HL-60 (cell line): ENCODE measurements at regions not wholly inside any gene's neighbourhood (a gene's known extent, or its start where the extent isn't known, plus 50 kb on each side); places are given as distances from the start of the nearest gene placed in this dataset.

ENCODE experiments used
- DNase-seq, 2 experiments: peaks; one replicate each; pipeline ENCODE4 v3.0.0-alpha.2; 2010 to 2020; ENCODE audit warnings: low read depth in 1 of 2, low spot score in 1 of 2
- H3K27ac ChIP-seq: fragments of 250-450 bp; sonication (Bioruptor Pico); replicated peaks from 2 replicates; pipeline ENCODE4 v1.5.1; 2020; ENCODE audit warnings: mild to moderate bottlenecking, moderate library complexity
- H3K27me3 ChIP-seq: fragments of 250-450 bp; sonication (Bioruptor Pico); 2 replicates; pipeline ENCODE4 v1.5.1; 2021; ENCODE audit warnings: mild to moderate bottlenecking, moderate library complexity; ENCODE audit not compliant: insufficient read depth, poor library complexity, severe bottlenecking
- H3K4me3 ChIP-seq: replicated peaks from 2 replicates; pipeline ENCODE4 v1.5.1; 2011; ENCODE audit warnings: mild to moderate bottlenecking, control low read depth, low read length; ENCODE audit not compliant: insufficient read depth
- CTCF ChIP-seq: IDR thresholded peaks from one replicate; pipeline ENCODE4 v1.5.1; 2011; ENCODE audit warnings: low read length, control low read depth, inconsistent platforms; ENCODE audit not compliant: insufficient read depth
- GABPA ChIP-seq: IDR thresholded peaks from 2 replicates; pipeline ENCODE4 v1.6.1; 2012; ENCODE audit warnings: low read depth
- POLR2AphosphoS5 ChIP-seq: IDR thresholded peaks from 2 replicates; pipeline ENCODE4 v1.6.1; 2012; ENCODE audit warnings: low read depth
- REST ChIP-seq: IDR thresholded peaks from 2 replicates; pipeline ENCODE4 v1.6.1; 2012; ENCODE audit warnings: low read depth; ENCODE audit not compliant: insufficient replicate concordance
- SPI1 ChIP-seq: IDR thresholded peaks from 2 replicates; pipeline ENCODE4 v1.6.1; 2012; ENCODE audit warnings: low read depth, mild to moderate bottlenecking, borderline replicate concordance

GRCh38 chr1:2867087-2867425 is 65.6 kb upstream of the TTC34 start:
- TF ChIP-seq POLR2AphosphoS5 (no peak), SPI1 (no peak), CTCF (no peak), GABPA (no peak), REST (no peak)
- no peaks in the 10 kb centered on the region for H3K27me3 ChIP-seq
- H3K4me3 ChIP-seq, result no peak overlapping the region
- H3K27ac ChIP-seq, result no peak overlapping the region
- no peak for DNase-seq

DNA sequence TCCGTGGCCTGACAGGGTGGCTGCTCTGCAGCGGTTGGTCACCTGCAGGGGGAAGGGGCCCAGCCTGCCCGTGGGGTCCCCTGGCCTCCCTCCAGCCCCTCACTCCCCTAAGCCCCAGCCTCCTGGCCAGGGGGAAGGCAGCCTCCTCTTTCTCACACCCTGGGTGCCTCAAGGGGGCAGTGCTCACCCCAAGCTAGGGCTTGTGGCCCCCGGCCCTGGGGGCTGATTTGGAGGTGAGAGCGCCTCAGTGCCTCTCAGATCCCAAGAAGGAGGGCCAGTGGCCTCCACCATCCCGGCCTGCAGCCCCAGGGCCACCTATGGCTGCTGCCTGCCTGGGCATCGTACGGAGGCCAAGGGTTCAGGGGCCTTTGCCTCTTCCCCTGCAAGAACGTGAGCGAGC is 66.4 kb upstream of the TTC34 start:
- Histone ChIP-seq H3K27me3 (no peaks in the 10 kb centered on the region), H3K27ac (no peak overlapping the region), H3K4me3 (no peak overlapping the region)
- no peak for DNase-seq
- TF ChIP-seq REST (no peak), SPI1 (no peak), POLR2AphosphoS5 (no peak), CTCF (no peak), GABPA (no peak)

DNA sequence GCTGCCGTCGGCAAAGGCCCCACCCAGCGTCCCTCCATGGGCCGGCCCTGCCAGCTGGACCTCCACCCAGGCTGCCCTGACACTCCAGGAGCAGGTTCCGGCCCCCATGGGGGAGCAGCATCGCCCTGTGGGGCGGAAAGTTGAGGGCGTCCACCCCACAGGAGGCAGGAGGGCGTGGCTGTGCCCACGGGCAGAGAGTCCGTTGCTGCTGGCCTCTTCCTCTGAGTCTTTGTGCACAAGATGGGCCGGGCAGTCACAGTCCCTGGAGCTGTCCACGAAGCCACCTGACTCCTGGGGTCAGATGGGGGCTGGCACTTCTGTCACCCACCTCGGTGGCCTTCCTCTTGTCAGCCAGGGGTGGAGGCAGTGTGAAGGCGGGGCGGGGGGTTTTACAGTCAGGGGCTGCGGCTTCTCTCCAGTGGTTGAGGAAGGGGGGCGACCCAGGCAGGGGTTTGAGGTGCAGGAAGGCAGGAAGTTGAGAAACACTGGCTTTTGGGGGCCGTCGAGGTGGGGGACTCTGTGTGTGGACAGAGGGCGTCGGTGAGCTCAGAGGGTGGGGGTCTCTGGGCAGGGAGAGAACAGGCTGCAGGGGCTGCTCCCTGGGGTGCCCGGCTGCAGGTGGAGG is 67.2 kb upstream of the TTC34 start:
- no peak overlapping the region for H3K4me3 ChIP-seq
- no peaks in the 10 kb centered on the region for H3K27me3 ChIP-seq
- DNase-seq, result no peak
- H3K27ac ChIP-seq, result no peak overlapping the region
- TF ChIP-seq CTCF (no peak), POLR2AphosphoS5 (no peak), GABPA (no peak), SPI1 (no peak), REST (no peak)
